AG04449 (cell line): ENCODE measurements at regions not wholly inside any gene's neighbourhood (a gene's known extent, or its start where the extent isn't known, plus 50 kb on each side); places are given as distances from the start of the nearest gene placed in this dataset.

Experiments
- CTCF ChIA-PET: fragments of 350-600 bp; formaldehyde crosslinking; extraction: SDS; loops from one replicate; lab custom pipeline; 2021; ENCODE audit warnings: antibody characterized with exemption; lab: Yijun Ruan, JAX
- POLR2A ChIA-PET: fragments of 400-600, 350-600 bp; formaldehyde crosslinking; extraction: SDS; loops from one replicate; lab custom pipeline; 2020; ENCODE audit warnings: antibody characterized with exemption, inconsistent platforms; lab: Yijun Ruan, JAX
- DNase-seq: peaks from one replicate; pipeline ENCODE4 v3.0.0-alpha.2; 2010; ENCODE audit warnings: low read depth, low spot score
- H3K4me3 ChIP-seq: 2 replicates; pipeline ENCODE4 v1.5.1; 2011; ENCODE audit warnings: low read depth, mild to moderate bottlenecking, control low read depth, low read length
- CTCF ChIP-seq: IDR thresholded peaks from one replicate; pipeline ENCODE4 v1.5.1; 2011; ENCODE audit warnings: mild to moderate bottlenecking, moderate library complexity, low read length, control low read depth, inconsistent platforms; ENCODE audit not compliant: insufficient read depth; ENCODE audit errors: missing control alignments

- H3K4me3 ChIP-seq, result no peak overlapping the region
- no peak for DNase-seq
- ChIA-PET CTCF (interaction anchor here (1.7 kb wide), 1 partner anchor 13 kb away, joined by 3 read pairs; no protein-coding TSS in a partner anchor), POLR2A (interaction anchor here (0.6 kb wide), 1 partner anchor 126 kb away, joined by 3 read pairs; no protein-coding TSS in a partner anchor)
- TF ChIP-seq CTCF, result no peak
Measured at GRCh38 chr2:43090317-43090716, 136.1 kb downstream of the ZFP36L2 start.

GRCh38 chr2:43088143-43089073 is 138.0 kb downstream of the ZFP36L2 start:
- POLR2A ChIA-PET, result no interaction called here
- TF ChIP-seq CTCF, result no peak
- DNase-seq, result no peak
- CTCF ChIA-PET, result interaction anchor here (0.8 to 1.0 kb wide), 2 partner anchors 20 to 42 kb away, joined by 3 read pairs; no protein-coding TSS in a partner anchor
- H3K4me3 ChIP-seq, result no peak overlapping the region

- no peak overlapping the region for H3K4me3 ChIP-seq
- ChIA-PET CTCF (interaction anchor here (1.1 kb wide), 1 partner anchor 13 kb away, joined by 3 read pairs; no protein-coding TSS in a partner anchor), POLR2A (interaction anchor here (1.1 to 1.5 kb wide), 2 partner anchors 134 to 139 kb away, joined by 3 to 4 read pairs; partner anchors contain the start of gene ZFP36L2)
- TF ChIP-seq CTCF, result no peak
- DNase-seq, result no peak
Measured at GRCh38 chr2:43087413-43087812, 139.0 kb downstream of the ZFP36L2 start.

GRCh38 chr2:43086451-43087221 is 139.8 kb downstream of the ZFP36L2 start:
- no peak for TF ChIP-seq CTCF
- peak; percentile 98 for DNase-seq
- H3K4me3 ChIP-seq, result no peak overlapping the region
- ChIA-PET POLR2A (interaction anchor here (0.6 to 1.5 kb wide), 8 partner anchors 9 to 140 kb away, joined by 3 to 5 read pairs (median 4); partner anchors contain the start of gene ZFP36L2), CTCF (interaction anchor here (1.1 kb wide), 1 partner anchor 12 kb away, joined by 3 read pairs; no protein-coding TSS in a partner anchor)

- no peak for TF ChIP-seq CTCF
- no peak overlapping the region for H3K4me3 ChIP-seq
- DNase-seq, result no peak
- ChIA-PET CTCF (no interaction called here), POLR2A (interaction anchor here (0.7 to 1.5 kb wide), 6 partner anchors 27 to 139 kb away, joined by 3 to 5 read pairs (median 4); no protein-coding TSS in a partner anchor)
Measured at GRCh38 chr2:43085929-43086328, 140.5 kb downstream of the ZFP36L2 start.
